Natural killer cell (primary cell): ENCODE measurements at regions not wholly inside any gene's neighbourhood (a gene's known extent, or its start where the extent isn't known, plus 50 kb on each side); places are given as distances from the start of the nearest gene placed in this dataset.
A peak's percentile ranks its signal among the peaks of the same experiment; 100 is the strongest.

ENCODE experiments used
- ATAC-seq, 3 donors: fragments of 150-1000 bp in 2 of 3; fragments of 200-7000 bp in 1 of 3; cut with Tn5 transposase; 1 replicate in 1 of 3; 2 replicates in 2 of 3; pipeline ENCODE4 v1.10.0; 2021; ENCODE audit warnings: mild to moderate bottlenecking in 2 of 3, moderate library complexity in 2 of 3
- DNase-seq, 2 donors: peaks; one replicate each; pipeline versions ENCODE4 v3.0.0 to v3.0.0-alpha.2; 2013 to 2021; ENCODE audit warnings: mixed read lengths in 1 of 2
- H3K27ac ChIP-seq: one replicate; pipeline ENCODE4 v1.5.1; 2013; ENCODE audit warnings: mild to moderate bottlenecking, low read length
- H3K27me3 ChIP-seq: one replicate; pipeline ENCODE4 v1.6.1; 2013; ENCODE audit warnings: low read length; ENCODE audit not compliant: control insufficient read depth, insufficient read depth
- H3K36me3 ChIP-seq: one replicate; pipeline ENCODE4 v1.6.1; 2013; ENCODE audit warnings: low read length; ENCODE audit not compliant: control insufficient read depth, insufficient read depth
- H3K4me1 ChIP-seq: one replicate; pipeline ENCODE4 v1.6.1; 2013; ENCODE audit warnings: low read length; ENCODE audit not compliant: control insufficient read depth, insufficient read depth
- H3K4me3 ChIP-seq: one replicate; pipeline ENCODE4 v1.5.1; 2013; ENCODE audit warnings: low read length
- H3K9me3 ChIP-seq: one replicate; pipeline ENCODE4 v1.6.1; 2013; ENCODE audit warnings: low read length; ENCODE audit not compliant: control insufficient read depth, insufficient read depth
- H3K27ac Mint-ChIP-seq, 2 donors: one replicate each; pipeline ENCODE4 v1.8.0; 2022; ENCODE audit warnings: mild to moderate bottlenecking in 2 of 2, mixed read lengths in 2 of 2, moderate library complexity in 1 of 2
- H3K27me3 Mint-ChIP-seq, 2 donors: one replicate each; pipeline ENCODE4 v1.8.0; 2022; ENCODE audit warnings: low read depth in 2 of 2, mixed read lengths in 2 of 2
- H3K36me3 Mint-ChIP-seq: one replicate; pipeline ENCODE4 v1.8.0; 2022; ENCODE audit warnings: mixed read lengths
- H3K4me1 Mint-ChIP-seq, 2 donors: one replicate each; pipeline ENCODE4 v1.8.0; 2022; ENCODE audit warnings: mixed read lengths in 2 of 2
- H3K4me3 Mint-ChIP-seq: one replicate; pipeline ENCODE4 v1.8.0; 2022; ENCODE audit warnings: mild to moderate bottlenecking, moderate library complexity, mixed read lengths
- H3K9me3 Mint-ChIP-seq, 2 donors: one replicate each; pipeline ENCODE4 v1.8.0; 2022; ENCODE audit warnings: mixed read lengths in 2 of 2
- CTCF ChIP-seq: fragments of 200-600 bp; IDR thresholded peaks from one replicate; pipeline ENCODE4 v1.8.0; 2022; ENCODE audit warnings: antibody characterized with exemption
- WGBS: methylation state at CpG from one replicate; pipeline ENCODE4 v1.1.7; 2013; ENCODE audit warnings: missing lambda C conversion rate; ENCODE audit not compliant: insufficient coverage; 5-methylcytosine and 5-hydroxymethylcytosine counted together
- intact Hi-C: fragments of 100-400 bp; cut with micrococcal nuclease; formaldehyde crosslinking; loops from one replicate; pipeline ENCODE4 v1.14.2; 2022

GRCh38 chr11:28536504-28537267 lies 428.5 kb downstream of the METTL15 start:
- no peak overlapping the region for H3K27ac ChIP-seq
- H3K9me3 Mint-ChIP-seq, result peaks cover 4 to 8% of the 10 kb centered on the region in 2 donors
- no peak overlapping the region for H3K27ac Mint-ChIP-seq
- H3K4me1 ChIP-seq, result no peaks in the 10 kb centered on the region
- ATAC-seq, result no peak
- no peaks in the 10 kb centered on the region for H3K27me3 Mint-ChIP-seq
- H3K9me3 ChIP-seq, result no peaks in the 10 kb centered on the region
- DNase-seq, result no peak
- H3K4me3 Mint-ChIP-seq, result no peak overlapping the region
- no peak for TF ChIP-seq CTCF
- intact Hi-C loops, result no loop called here
- no peak overlapping the region for H3K4me3 ChIP-seq
- H3K4me1 Mint-ChIP-seq, result no peaks in the 10 kb centered on the region
- no peaks in the 10 kb centered on the region for H3K36me3 Mint-ChIP-seq
- no peaks in the 10 kb centered on the region for H3K27me3 ChIP-seq
- WGBS, result 90% methylated on average over 1 of the region's 2 CpGs
- H3K36me3 ChIP-seq, result no peaks in the 10 kb centered on the region

- no peaks in the 10 kb centered on the region for H3K4me1 Mint-ChIP-seq
- no peak overlapping the region for H3K4me3 Mint-ChIP-seq
- WGBS, result 50% methylated on average over 1 of the region's 2 CpGs
- H3K9me3 Mint-ChIP-seq, result peaks cover 0 to 2% of the 10 kb centered on the region in 2 donors
- intact Hi-C loops, result no loop called here
- no peaks in the 10 kb centered on the region for H3K36me3 Mint-ChIP-seq
- no peaks in the 10 kb centered on the region for H3K9me3 ChIP-seq
- H3K4me3 ChIP-seq, result no peak overlapping the region
- ATAC-seq, result no peak
- H3K27ac Mint-ChIP-seq, result no peak overlapping the region
- H3K36me3 ChIP-seq, result no peaks in the 10 kb centered on the region
- no peaks in the 10 kb centered on the region for H3K27me3 Mint-ChIP-seq
- no peak for TF ChIP-seq CTCF
- DNase-seq, result no peak
- no peaks in the 10 kb centered on the region for H3K27me3 ChIP-seq
- H3K4me1 ChIP-seq, result no peaks in the 10 kb centered on the region
- no peak overlapping the region for H3K27ac ChIP-seq
Measured at GRCh38 chr11:28535677-28536076, 427.5 kb downstream of the METTL15 start.

- Mint-ChIP-seq H3K4me1 (no peaks in the 10 kb centered on the region), H3K27ac (no peak overlapping the region), H3K4me3 (no peak overlapping the region), H3K27me3 (no peaks in the 10 kb centered on the region), H3K36me3 (peaks cover under 1% of the 10 kb centered on the region), H3K9me3 (peaks cover 3 to 6% of the 10 kb centered on the region in 2 donors)
- no peaks in the 10 kb centered on the region for H3K36me3 ChIP-seq
- TF ChIP-seq CTCF, result no peak
- no peaks in the 10 kb centered on the region for H3K4me1 ChIP-seq
- H3K27me3 ChIP-seq, result no peaks in the 10 kb centered on the region
- DNase-seq (peak in 1 of 2 donors; percentile 4), ATAC-seq (no peak)
- H3K27ac ChIP-seq, result no peak overlapping the region
- peaks cover 9% of the 10 kb centered on the region for H3K9me3 ChIP-seq
- intact Hi-C loops, result no loop called here
- no CpG with 5 or more reads among the region's 3 CpGs for WGBS
- no peak overlapping the region for H3K4me3 ChIP-seq
Measured at GRCh38 chr11:28529540-28530410, 421.6 kb downstream of the METTL15 start.
